ENCODE measurements at regions not wholly inside any gene's neighbourhood (a gene's known extent, or its start where the extent isn't known, plus 50 kb on each side); places are given as distances from the start of the nearest gene placed in this dataset.

GRCh38 chr2:175372704-175373701 is 191.5 kb upstream of the ATP5MC3 start:
- no peak for TF ChIP-seq CTCF (IDR thresholded peaks at IDR 0.05; ENCODE audit: low read length)
- no peak for TF ChIP-seq EZH2 (IDR thresholded peaks at IDR 0.05; ENCODE audit: borderline replicate concordance, low read length)
